ENCODE measurements at regions not wholly inside any gene's neighbourhood (a gene's known extent, or its start where the extent isn't known, plus 50 kb on each side); places are given as distances from the start of the nearest gene placed in this dataset.

DNA sequence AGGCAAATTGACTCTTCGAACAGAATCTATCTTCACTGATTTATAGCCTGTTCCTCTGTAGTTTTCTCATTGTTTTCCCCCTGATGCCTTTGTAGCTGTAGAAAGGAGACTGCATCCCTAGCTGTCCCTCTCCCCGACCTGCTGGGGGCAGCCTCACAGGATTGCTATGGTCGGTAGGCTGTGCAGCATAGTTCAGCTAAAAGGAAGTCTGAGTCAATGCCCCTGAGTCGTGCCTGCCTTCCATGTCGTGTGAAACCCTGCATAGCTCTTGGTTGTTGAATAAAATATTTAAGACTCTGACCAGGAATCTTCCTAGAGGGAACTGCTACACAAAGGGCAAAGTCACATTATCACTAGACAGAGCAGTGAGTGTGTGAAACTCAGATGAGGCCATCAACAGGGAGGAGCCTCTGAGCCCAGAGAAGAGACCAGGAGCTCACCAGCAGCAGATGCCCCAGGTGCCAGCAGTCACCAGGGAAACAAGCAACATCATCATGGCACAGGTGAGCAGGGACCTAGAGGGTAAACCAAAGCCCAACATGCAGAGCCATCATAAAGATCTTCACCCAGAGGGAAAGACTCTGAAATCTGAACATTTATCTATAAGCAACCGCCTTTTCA, 108.4 kb upstream of the NBEA start:
- no peak overlapping the region for H3K27ac ChIP-seq
- no peak for TF ChIP-seq POLR2A (IDR thresholded peaks at IDR 0.05)
- TF ChIP-seq, protein P1, sequence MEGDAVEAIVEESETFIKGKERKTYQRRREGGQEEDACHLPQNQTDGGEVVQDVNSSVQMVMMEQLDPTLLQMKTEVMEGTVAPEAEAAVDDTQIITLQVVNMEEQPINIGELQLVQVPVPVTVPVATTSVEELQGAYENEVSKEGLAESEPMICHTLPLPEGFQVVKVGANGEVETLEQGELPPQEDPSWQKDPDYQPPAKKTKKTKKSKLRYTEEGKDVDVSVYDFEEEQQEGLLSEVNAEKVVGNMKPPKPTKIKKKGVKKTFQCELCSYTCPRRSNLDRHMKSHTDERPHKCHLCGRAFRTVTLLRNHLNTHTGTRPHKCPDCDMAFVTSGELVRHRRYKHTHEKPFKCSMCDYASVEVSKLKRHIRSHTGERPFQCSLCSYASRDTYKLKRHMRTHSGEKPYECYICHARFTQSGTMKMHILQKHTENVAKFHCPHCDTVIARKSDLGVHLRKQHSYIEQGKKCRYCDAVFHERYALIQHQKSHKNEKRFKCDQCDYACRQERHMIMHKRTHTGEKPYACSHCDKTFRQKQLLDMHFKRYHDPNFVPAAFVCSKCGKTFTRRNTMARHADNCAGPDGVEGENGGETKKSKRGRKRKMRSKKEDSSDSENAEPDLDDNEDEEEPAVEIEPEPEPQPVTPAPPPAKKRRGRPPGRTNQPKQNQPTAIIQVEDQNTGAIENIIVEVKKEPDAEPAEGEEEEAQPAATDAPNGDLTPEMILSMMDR (IDR thresholded peaks at IDR 0.05): no peak
- DNase-seq: no peak
- no peaks in the 10 kb centered on the region for H3K4me1 ChIP-seq
- H3K27me3 ChIP-seq: no peaks in the 10 kb centered on the region
- no peaks in the 10 kb centered on the region for H3K36me3 ChIP-seq (ENCODE audit: low read depth, missing control alignments)
- 54 to 77% methylated on average over 6 of the region's 6 CpGs for WGBS, 2 donors
- H3K9me3 ChIP-seq: no peaks in the 10 kb centered on the region
- no peak overlapping the region for H3K4me3 ChIP-seq
- intact Hi-C loops (cut with DNase I; ENCODE audit: low total_unique reads): no loop called here

- H3K4me3 ChIP-seq: no peak overlapping the region
- DNase-seq: no peak
- intact Hi-C loops (cut with DNase I; ENCODE audit: low total_unique reads): no loop called here
- H3K9me3 ChIP-seq: no peaks in the 10 kb centered on the region
- no peaks in the 10 kb centered on the region for H3K4me1 ChIP-seq
- H3K36me3 ChIP-seq (ENCODE audit: low read depth, missing control alignments): no peaks in the 10 kb centered on the region
- TF ChIP-seq, protein P1 (IDR thresholded peaks at IDR 0.05): no peak
- TF ChIP-seq POLR2A (IDR thresholded peaks at IDR 0.05): no peak
- no peak overlapping the region for H3K27ac ChIP-seq
- H3K27me3 ChIP-seq: no peaks in the 10 kb centered on the region
- WGBS, 2 donors: 95 to 98% methylated on average over 3 of the region's 3 CpGs
These were observed 99.6 kb upstream of the NBEA start for GRCh38 chr13:34842466-34842865.

DNA sequence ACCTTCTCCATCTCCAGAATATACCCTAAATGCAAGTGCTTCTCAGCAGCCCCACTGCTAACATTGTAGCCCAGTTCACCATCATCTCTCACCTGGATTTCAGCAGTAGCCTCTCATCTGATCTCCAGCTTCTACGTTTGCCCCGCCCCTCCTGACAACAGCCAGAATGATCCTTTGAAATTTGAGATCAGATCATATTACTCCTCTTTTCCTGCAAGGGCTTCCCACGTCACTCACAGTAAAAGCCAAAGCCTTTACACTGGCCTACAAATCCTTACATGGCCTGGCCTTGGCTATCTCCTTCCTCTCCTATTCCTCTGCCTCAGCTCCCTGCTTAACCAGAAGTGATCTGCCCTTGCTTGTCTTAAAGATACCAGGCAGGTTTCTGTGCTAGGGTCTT, 94.3 kb upstream of the NBEA start:
- DNase-seq: no peak
- no peaks in the 10 kb centered on the region for H3K9me3 ChIP-seq
- TF ChIP-seq POLR2A (IDR thresholded peaks at IDR 0.05): no peak
- TF ChIP-seq, protein P1 (IDR thresholded peaks at IDR 0.05): no peak
- 71 to 86% methylated on average over 3 of the region's 3 CpGs for WGBS, 2 donors
- intact Hi-C loops (cut with DNase I; ENCODE audit: low total_unique reads): no loop called here
- no peak overlapping the region for H3K4me3 ChIP-seq
- no peaks in the 10 kb centered on the region for H3K27me3 ChIP-seq
- no peaks in the 10 kb centered on the region for H3K36me3 ChIP-seq (ENCODE audit: low read depth, missing control alignments)
- H3K4me1 ChIP-seq: no peaks in the 10 kb centered on the region
- H3K27ac ChIP-seq: no peak overlapping the region

- no peaks in the 10 kb centered on the region for H3K4me1 ChIP-seq
- no peak for DNase-seq
- no peak overlapping the region for H3K27ac ChIP-seq
- no peaks in the 10 kb centered on the region for H3K9me3 ChIP-seq
- H3K27me3 ChIP-seq: no peaks in the 10 kb centered on the region
- H3K4me3 ChIP-seq: no peak overlapping the region
- intact Hi-C loops (cut with DNase I; ENCODE audit: low total_unique reads): no loop called here
- no peaks in the 10 kb centered on the region for H3K36me3 ChIP-seq (ENCODE audit: low read depth, missing control alignments)
- TF ChIP-seq, protein P1 (IDR thresholded peaks at IDR 0.05): no peak
- TF ChIP-seq POLR2A (IDR thresholded peaks at IDR 0.05): no peak
These were observed 92.7 kb upstream of the NBEA start for GRCh38 chr13:34849406-34849805.

- 77 to 81% methylated on average over 4 of the region's 4 CpGs for WGBS, 2 donors
These were observed 88.9 kb upstream of the NBEA start for GRCh38 chr13:34853161-34853560.

More at GRCh38 chr13:34853161-34853560, 88.9 kb upstream of the NBEA start:
- H3K27ac ChIP-seq: no peak overlapping the region
- no peak overlapping the region for H3K4me3 ChIP-seq
- no peaks in the 10 kb centered on the region for H3K4me1 ChIP-seq
- intact Hi-C loops (cut with DNase I; ENCODE audit: low total_unique reads): no loop called here
- no peaks in the 10 kb centered on the region for H3K27me3 ChIP-seq
- no peaks in the 10 kb centered on the region for H3K9me3 ChIP-seq
- TF ChIP-seq, protein P1 (IDR thresholded peaks at IDR 0.05): no peak
- TF ChIP-seq POLR2A (IDR thresholded peaks at IDR 0.05): no peak
- H3K36me3 ChIP-seq (ENCODE audit: low read depth, missing control alignments): no peaks in the 10 kb centered on the region
- DNase-seq: no peak

Data from testis (tissue), 2 donors.